ENCODE measurements at regions not wholly inside any gene's neighbourhood (a gene's known extent, or its start where the extent isn't known, plus 50 kb on each side); places are given as distances from the start of the nearest gene placed in this dataset.

DNA sequence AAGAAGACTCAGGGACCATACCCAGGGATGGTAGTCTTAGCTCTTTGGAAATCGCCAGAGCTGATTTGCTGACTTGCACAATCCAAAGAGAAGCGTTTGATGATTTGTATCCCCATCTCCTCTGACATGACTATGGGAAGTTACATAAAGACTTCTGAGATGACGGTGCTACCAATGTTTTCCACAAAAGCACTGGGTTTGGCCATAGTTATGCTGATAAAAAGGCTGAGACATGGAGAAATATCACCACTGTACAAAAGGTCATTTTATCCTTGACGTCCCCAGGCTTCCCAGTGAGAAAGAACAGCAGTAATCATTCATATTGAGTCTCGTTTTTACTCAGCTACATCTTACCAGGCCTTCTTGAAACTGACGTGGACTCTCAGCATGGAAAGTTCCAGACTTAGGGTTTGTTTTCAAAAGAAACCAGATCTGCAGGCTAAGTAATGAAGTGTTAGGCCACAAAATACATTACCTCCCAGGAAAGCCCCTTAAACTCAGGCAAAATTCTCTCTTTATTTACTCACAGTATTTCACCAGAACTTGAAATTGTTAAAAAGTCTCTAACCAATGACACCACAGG lies 370.3 kb upstream of the JARID2 start:
- TF ChIP-seq, protein P1, sequence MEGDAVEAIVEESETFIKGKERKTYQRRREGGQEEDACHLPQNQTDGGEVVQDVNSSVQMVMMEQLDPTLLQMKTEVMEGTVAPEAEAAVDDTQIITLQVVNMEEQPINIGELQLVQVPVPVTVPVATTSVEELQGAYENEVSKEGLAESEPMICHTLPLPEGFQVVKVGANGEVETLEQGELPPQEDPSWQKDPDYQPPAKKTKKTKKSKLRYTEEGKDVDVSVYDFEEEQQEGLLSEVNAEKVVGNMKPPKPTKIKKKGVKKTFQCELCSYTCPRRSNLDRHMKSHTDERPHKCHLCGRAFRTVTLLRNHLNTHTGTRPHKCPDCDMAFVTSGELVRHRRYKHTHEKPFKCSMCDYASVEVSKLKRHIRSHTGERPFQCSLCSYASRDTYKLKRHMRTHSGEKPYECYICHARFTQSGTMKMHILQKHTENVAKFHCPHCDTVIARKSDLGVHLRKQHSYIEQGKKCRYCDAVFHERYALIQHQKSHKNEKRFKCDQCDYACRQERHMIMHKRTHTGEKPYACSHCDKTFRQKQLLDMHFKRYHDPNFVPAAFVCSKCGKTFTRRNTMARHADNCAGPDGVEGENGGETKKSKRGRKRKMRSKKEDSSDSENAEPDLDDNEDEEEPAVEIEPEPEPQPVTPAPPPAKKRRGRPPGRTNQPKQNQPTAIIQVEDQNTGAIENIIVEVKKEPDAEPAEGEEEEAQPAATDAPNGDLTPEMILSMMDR (IDR thresholded peaks at IDR 0.05), result no peak
- no peak for TF ChIP-seq REST (IDR thresholded peaks at IDR 0.05; ENCODE audit: insufficient read depth in 1 of 2, low read depth in 2 of 2, low read length in 1 of 2)
- TF ChIP-seq POLR2AphosphoS5 (IDR thresholded peaks at IDR 0.05; ENCODE audit: low read depth, low read length), result no peak
- TF ChIP-seq TCF7L2 (IDR thresholded peaks at IDR 0.05; ENCODE audit: low read depth, low read length), result no peak
- no peak for TF ChIP-seq SIN3A (IDR thresholded peaks at IDR 0.05; ENCODE audit: borderline replicate concordance, insufficient read depth, low read depth, low read length)
